ENCODE measurements at regions not wholly inside any gene's neighbourhood (a gene's known extent, or its start where the extent isn't known, plus 50 kb on each side); places are given as distances from the start of the nearest gene placed in this dataset.
A peak's percentile ranks its signal among the peaks of the same experiment; 100 is the strongest.

DNA sequence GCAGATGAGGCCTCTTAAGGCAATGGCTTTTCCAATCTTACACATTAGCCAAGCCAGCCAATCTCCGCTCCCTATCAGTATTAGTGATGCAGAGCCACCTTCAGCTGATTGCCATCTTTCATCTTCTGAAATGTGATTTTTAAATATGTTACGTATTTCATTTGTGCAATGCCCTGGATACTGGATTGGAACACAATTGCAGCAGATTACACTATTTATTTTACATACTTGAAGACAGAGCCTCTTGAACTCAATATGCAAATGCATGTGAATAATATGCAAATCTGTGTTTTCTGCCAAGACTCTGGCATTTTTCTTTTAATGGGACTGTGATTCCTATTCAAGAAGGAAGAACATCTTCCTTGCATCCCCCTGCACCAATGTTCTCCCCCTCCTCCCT lies 90.5 kb downstream of the GRIN2B start (continued):
- TF ChIP-seq ZFX (IDR thresholded peaks at IDR 0.05) (no peak), FOSL1 (IDR thresholded peaks at IDR 0.05; ENCODE audit: low read depth) (no peak), ZNF274 (IDR thresholded peaks at IDR 0.05; ENCODE audit: low read depth, low read length) (no peak), POLR2A (IDR thresholded peaks at IDR 0.05; ENCODE audit: borderline replicate concordance, extremely low read depth, insufficient read depth, insufficient read length) (no peak)
- TF ChIP-seq, protein P1, sequence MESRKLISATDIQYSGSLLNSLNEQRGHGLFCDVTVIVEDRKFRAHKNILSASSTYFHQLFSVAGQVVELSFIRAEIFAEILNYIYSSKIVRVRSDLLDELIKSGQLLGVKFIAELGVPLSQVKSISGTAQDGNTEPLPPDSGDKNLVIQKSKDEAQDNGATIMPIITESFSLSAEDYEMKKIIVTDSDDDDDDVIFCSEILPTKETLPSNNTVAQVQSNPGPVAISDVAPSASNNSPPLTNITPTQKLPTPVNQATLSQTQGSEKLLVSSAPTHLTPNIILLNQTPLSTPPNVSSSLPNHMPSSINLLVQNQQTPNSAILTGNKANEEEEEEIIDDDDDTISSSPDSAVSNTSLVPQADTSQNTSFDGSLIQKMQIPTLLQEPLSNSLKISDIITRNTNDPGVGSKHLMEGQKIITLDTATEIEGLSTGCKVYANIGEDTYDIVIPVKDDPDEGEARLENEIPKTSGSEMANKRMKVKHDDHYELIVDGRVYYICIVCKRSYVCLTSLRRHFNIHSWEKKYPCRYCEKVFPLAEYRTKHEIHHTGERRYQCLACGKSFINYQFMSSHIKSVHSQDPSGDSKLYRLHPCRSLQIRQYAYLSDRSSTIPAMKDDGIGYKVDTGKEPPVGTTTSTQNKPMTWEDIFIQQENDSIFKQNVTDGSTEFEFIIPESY (IDR thresholded peaks at IDR 0.05; ENCODE audit: extremely low read depth, insufficient replicate concordance, low read length): no peak

DNA sequence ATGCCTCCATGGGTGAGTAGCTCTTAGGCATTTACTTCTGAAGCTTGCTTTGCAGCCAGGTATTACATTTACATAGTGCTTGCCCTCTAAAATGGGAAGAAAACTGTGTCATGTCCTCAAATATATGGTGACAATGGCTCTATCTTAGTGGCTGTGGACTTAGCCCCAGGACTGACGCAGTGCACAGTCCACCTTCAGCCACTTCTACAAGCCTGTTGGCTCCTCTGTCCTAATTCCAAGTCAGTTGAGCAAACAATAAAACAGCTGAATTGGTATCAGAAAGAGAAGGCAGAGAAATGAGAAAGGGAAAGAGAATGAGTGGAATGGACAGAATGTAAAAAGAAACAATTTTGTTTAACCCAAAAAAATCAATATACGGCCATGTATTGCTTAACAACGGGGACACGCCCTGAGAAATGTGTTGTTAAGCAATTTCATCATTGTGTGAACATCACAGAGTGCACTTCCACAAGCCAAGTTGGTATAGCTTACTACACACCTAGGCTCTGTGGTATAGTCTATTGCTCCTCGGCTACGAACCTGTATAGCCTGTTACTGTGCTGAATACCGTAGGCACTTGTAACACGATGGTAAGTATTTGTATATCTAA lies 93.5 kb downstream of the GRIN2B start:
- Histone ChIP-seq H3K9ac (ENCODE audit: low read length) (no peak overlapping the region), H3K36me3 (ENCODE audit: control insufficient read depth in 1 of 2, insufficient read depth in 2 of 2, low read length in 2 of 2) (no peaks in the 10 kb centered on the region), H3K79me2 (ENCODE audit: insufficient read depth, low read length) (no peaks in the 10 kb centered on the region), H3K4me1 (ENCODE audit: control insufficient read depth in 1 of 2, insufficient read depth in 2 of 2, low read length in 2 of 2) (no peaks in the 10 kb centered on the region), H4K20me1 (ENCODE audit: insufficient read depth) (no peaks in the 10 kb centered on the region), H2AFZ (ENCODE audit: low read depth, low read length, poor library complexity, severe bottlenecking) (no peak overlapping the region), H3K9me3 (ENCODE audit: control insufficient read depth in 1 of 2, insufficient read depth in 1 of 2, low read depth in 1 of 2, low read length in 2 of 2) (no peaks in the 10 kb centered on the region), H3K9me2 (ENCODE audit: insufficient read depth) (no peaks in the 10 kb centered on the region), H3K4me3 (replicated peaks in 1 of 2; ENCODE audit: low read depth in 1 of 2, low read length in 2 of 2) (no peak overlapping the region), H3K27me3 (ENCODE audit: insufficient read depth, low read length) (no peaks in the 10 kb centered on the region), H3K27ac (ENCODE audit: low read depth, low read length) (no peak overlapping the region), H3K4me2 (ENCODE audit: low read length) (no peak overlapping the region)
- TF ChIP-seq, protein P2, sequence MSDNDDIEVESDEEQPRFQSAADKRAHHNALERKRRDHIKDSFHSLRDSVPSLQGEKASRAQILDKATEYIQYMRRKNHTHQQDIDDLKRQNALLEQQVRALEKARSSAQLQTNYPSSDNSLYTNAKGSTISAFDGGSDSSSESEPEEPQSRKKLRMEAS (IDR thresholded peaks at IDR 0.05): no peak
- TF ChIP-seq, protein P1 (IDR thresholded peaks at IDR 0.05; ENCODE audit: extremely low read depth, insufficient replicate concordance, low read length): no peak
- no peak for TF ChIP-seq JUND (IDR thresholded peaks at IDR 0.05)
- TF ChIP-seq, protein P3, sequence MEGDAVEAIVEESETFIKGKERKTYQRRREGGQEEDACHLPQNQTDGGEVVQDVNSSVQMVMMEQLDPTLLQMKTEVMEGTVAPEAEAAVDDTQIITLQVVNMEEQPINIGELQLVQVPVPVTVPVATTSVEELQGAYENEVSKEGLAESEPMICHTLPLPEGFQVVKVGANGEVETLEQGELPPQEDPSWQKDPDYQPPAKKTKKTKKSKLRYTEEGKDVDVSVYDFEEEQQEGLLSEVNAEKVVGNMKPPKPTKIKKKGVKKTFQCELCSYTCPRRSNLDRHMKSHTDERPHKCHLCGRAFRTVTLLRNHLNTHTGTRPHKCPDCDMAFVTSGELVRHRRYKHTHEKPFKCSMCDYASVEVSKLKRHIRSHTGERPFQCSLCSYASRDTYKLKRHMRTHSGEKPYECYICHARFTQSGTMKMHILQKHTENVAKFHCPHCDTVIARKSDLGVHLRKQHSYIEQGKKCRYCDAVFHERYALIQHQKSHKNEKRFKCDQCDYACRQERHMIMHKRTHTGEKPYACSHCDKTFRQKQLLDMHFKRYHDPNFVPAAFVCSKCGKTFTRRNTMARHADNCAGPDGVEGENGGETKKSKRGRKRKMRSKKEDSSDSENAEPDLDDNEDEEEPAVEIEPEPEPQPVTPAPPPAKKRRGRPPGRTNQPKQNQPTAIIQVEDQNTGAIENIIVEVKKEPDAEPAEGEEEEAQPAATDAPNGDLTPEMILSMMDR (IDR thresholded peaks at IDR 0.05 in 2 of 3, conservative IDR thresholded peaks at IDR 0.05 in 1 of 3; ENCODE audit: borderline replicate concordance in 1 of 3, insufficient read depth in 1 of 3, low read depth in 2 of 3, low read length in 2 of 3): no peak
- TF ChIP-seq ELF1 (IDR thresholded peaks at IDR 0.05; ENCODE audit: borderline replicate concordance, low read depth): no peak
- TF ChIP-seq CEBPB (IDR thresholded peaks at IDR 0.05; ENCODE audit: low read depth): peak; percentile 18; the same call in 1 of the 2 replicates
- TF ChIP-seq, protein P4, sequence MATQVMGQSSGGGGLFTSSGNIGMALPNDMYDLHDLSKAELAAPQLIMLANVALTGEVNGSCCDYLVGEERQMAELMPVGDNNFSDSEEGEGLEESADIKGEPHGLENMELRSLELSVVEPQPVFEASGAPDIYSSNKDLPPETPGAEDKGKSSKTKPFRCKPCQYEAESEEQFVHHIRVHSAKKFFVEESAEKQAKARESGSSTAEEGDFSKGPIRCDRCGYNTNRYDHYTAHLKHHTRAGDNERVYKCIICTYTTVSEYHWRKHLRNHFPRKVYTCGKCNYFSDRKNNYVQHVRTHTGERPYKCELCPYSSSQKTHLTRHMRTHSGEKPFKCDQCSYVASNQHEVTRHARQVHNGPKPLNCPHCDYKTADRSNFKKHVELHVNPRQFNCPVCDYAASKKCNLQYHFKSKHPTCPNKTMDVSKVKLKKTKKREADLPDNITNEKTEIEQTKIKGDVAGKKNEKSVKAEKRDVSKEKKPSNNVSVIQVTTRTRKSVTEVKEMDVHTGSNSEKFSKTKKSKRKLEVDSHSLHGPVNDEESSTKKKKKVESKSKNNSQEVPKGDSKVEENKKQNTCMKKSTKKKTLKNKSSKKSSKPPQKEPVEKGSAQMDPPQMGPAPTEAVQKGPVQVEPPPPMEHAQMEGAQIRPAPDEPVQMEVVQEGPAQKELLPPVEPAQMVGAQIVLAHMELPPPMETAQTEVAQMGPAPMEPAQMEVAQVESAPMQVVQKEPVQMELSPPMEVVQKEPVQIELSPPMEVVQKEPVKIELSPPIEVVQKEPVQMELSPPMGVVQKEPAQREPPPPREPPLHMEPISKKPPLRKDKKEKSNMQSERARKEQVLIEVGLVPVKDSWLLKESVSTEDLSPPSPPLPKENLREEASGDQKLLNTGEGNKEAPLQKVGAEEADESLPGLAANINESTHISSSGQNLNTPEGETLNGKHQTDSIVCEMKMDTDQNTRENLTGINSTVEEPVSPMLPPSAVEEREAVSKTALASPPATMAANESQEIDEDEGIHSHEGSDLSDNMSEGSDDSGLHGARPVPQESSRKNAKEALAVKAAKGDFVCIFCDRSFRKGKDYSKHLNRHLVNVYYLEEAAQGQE (IDR thresholded peaks at IDR 0.05; ENCODE audit: low read depth): no peak
- TF ChIP-seq SRF (IDR thresholded peaks at IDR 0.05; ENCODE audit: low read depth): no peak
- DNase-seq (ENCODE audit: low read depth, low spot score) (no peak), ATAC-seq (no peak)
- intact Hi-C loops (cut with micrococcal nuclease): no loop called here
- CTCF ChIA-PET: no interaction called here
- no TSS peak for BruUV-seq (replicated peaks)
- RAD21 ChIA-PET (ENCODE audit: low non-redundant PET in 1 of 2, low total read pairs in 2 of 2, uncharacterized antibody in 2 of 2, unreplicated experiment in 2 of 2): no interaction called here
- POLR2A ChIA-PET: no interaction called here

Measured in HCT116 (cell line).